Smooth muscle cell of the brain vasculature (primary cell): ENCODE measurements at regions not wholly inside any gene's neighbourhood (a gene's known extent, or its start where the extent isn't known, plus 50 kb on each side); places are given as distances from the start of the nearest gene placed in this dataset.

ENCODE experiments used
- DNase-seq: peaks from one replicate; pipeline ENCODE4 v3.0.0-alpha.2; 2012; ENCODE audit warnings: low read depth, low spot score

GRCh38 chr1:229999004-229999670 lies 67.9 kb upstream of the GALNT2 start:
- DNase-seq, result no peak

DNA sequence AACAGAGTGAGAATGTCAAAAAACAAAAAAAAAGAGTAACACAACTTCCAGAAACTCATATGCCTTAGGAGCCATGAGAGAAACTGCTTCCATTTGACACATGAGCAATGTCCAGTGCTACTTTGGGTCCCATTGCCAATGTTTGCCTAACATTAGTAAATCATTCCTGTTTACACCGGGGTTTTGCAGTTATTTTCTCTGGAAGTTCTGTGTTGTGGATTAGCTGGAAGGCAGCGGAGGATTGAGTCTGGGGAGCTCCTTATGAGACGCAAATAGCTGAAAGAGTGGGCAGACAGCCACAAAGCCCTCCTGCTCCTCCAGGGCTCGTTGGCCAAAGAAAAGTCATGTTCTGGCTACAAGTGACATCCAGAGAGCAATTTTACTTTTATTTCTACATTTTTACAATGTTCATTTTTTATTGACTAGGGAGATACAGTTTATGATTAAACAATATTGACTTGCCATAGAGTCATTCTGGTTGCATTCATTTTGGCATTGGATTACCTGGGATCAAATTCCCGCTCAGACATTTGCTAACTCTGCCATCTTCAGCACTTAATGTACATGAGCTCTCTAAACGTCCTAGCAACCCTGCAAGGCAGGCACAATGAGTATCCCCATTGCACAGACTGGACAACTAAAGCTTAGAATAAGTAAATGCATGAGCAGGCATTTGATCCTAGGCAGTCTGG lies 66.4 kb upstream of the GALNT2 start:
- no peak for DNase-seq

- no peak for DNase-seq
Observed at GRCh38 chr1:230002164-230002803, 64.8 kb upstream of the GALNT2 start.

GRCh38 chr1:230003409-230003808 lies 63.6 kb upstream of the GALNT2 start:
- no peak for DNase-seq

DNA sequence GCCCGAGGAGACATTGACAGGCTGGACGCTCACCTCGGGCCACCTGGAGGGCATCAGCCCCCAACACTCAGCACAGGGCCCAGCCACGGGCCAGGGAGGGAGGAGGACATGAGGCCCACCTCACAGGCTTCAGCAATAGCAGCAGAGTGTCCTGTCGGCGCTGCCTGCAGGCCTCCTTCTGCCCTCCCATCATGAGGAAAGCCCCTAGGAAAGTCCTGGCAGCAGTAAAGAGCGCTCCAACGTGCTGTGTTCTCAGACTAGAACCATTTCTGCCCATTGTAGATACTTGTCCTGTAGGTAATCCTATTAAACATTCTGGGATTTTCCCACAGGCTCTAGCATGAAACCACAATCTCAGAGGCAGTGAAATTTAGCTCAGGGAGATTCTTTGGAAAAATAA lies 62.0 kb upstream of the GALNT2 start:
- DNase-seq, result no peak

- DNase-seq, result no peak
Observed at GRCh38 chr1:230008721-230009120, 58.3 kb upstream of the GALNT2 start.

- DNase-seq, result no peak
Observed at GRCh38 chr1:230009611-230010313, 57.3 kb upstream of the GALNT2 start.

DNA sequence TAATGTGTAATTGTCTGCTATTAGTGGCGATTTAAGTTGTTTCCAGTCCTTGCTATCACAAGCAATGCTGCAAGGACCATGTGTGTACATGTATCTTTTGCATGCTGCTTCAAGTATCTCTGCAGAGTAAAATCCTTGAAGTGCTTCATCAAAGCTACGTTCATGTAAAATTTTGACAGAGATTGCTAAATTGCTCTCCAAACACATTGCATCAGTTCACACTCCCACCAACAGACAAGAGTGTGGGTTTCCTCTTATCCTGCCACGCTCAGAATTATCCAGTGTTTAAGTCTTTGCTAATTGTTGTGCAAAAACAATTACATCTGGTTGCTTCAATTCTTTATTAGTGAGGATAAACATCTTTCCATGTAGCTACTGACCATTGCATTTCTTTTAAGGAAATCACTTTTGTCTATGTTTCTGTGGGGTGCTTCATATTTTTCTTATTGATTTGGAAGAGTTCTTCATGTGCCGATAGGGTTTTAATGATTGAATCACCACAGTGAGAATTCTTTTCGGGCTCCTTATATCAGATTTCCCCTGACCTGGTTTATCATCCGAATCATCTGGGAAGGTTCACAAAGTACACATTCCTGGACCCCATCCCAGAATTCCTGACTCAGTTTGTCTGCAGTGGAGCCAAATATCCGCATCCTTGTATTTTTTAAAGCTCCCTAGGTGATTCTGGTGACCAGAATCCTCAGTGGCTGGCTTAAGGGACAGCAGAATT lies 56.3 kb upstream of the GALNT2 start:
- DNase-seq, result no peak

- DNase-seq, result no peak
Observed at GRCh38 chr1:230011333-230012092, 55.5 kb upstream of the GALNT2 start.

GRCh38 chr1:230012093-230012393 lies 55.0 kb upstream of the GALNT2 start:
- no peak for DNase-seq

DNA sequence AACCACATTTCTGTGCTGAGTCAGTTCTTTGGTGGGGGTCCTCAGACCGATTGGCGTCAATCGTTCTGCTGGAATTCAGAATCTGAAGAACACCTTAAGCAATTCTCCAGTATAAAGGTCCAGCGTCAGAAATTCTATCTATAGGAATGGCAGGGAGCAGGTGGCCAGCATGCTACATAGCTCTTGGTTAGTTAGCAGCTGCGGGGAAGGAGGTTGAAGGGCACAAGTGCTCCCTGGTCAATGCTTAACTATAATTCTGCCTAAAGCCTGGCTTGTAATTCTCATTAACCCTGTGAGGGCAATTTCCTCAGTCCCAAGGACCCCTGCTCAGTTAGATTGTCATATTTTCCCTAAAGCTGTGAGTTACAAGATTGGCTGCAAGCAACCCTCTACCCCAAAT lies 54.3 kb upstream of the GALNT2 start:
- DNase-seq, result no peak

- no peak for DNase-seq
Observed at GRCh38 chr1:230016159-230016558, 50.9 kb upstream of the GALNT2 start.
